Kasumi-1 (cell line): ENCODE measurements at regions not wholly inside any gene's neighbourhood (a gene's known extent, or its start where the extent isn't known, plus 50 kb on each side); places are given as distances from the start of the nearest gene placed in this dataset.
"Not testable (repeated sequence)": the region's sequence is repeated elsewhere in the genome, so short reads cannot be mapped to it uniquely, and the experiment has no call there.

Source experiments
- DNase-seq, 2 experiments: peaks; one replicate each; lab custom pipeline; 2025; lab: John Stamatoyannopoulos, UW

DNA sequence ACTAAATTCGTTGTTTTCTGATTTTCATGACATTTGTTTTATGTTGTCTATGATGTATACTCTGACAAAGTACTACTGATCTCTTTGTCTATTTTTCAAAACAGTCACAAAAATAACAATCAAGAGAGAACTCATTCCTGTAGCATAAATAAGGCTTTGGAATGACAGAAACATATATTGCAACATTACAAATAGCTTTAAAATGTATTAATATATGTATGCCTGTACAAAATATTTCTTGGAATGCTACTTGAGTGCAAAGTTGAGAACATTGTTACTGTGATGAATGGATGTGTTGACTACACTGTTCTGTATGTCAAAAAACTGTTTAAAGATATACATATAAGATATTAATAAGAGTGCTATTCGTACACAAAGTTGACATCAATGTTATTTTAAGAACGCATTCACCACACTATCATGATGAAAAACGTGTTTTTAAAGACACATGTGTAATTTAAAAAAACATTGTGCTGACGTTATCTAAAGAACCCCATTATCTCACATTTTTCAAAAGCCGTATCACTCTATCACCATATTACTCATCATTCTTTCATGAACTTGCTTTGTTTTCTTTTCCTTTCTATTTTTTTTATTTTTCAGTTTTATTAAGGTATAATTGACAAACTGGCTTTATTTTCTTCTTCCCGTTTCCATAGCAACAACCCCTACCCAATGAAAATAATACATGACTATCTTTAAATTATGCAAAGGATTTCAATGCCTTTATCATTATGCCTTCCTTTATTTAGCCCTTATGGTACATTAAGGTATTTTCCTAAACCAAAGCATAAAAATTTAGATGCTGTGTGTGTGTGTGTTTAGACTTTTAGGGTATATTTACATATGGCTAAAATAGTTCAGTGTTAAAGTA lies 918.8 kb downstream of the SLITRK1 start:
- DNase-seq = no peak

GRCh38 chr13:82962397-82962796 lies 919.9 kb downstream of the SLITRK1 start:
- DNase-seq = no peak

GRCh38 chr13:82961757-82962156 lies 920.5 kb downstream of the SLITRK1 start:
- no peak for DNase-seq

GRCh38 chr13:82952336-82952735 lies 929.9 kb downstream of the SLITRK1 start:
- not testable (repeated sequence) for DNase-seq

DNA sequence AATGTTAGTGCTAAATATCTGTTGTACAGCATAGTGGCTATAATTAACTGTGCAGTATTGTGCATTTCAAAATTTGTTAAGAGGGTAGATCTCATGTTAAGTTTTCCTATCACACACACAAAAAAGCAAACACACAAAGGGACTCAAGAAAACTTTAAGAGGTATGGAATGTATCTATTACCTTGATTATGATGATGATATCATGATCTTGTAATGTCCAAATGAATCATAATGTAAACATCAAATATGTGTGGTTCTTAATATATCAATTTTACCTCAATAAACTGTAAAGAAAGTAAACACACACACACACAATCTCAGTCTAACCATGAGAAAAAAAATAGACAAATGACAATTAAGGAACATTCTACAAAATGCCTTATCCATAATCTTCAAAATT lies 934.6 kb downstream of the SLITRK1 start:
- no peak for DNase-seq

DNA sequence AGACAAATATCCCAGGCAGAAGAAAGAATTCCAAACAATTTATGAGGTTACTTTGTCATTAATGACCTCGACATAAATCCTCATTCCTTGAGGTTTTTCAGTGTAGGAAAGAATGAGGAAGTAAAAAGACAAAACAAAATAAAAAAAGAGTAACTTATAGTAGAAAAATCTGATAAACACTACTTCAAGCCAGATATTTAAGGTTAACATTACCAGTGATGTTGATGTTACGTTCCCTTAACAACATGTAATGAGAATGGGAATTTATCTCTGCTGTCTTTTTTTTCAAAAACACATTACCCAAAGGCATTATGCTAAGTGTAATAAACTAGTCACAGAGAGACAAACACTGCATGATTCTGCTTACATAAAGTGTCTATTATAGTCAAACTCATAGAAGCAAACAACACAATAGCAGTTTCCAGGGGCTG lies 935.1 kb downstream of the SLITRK1 start:
- DNase-seq = no peak

DNA sequence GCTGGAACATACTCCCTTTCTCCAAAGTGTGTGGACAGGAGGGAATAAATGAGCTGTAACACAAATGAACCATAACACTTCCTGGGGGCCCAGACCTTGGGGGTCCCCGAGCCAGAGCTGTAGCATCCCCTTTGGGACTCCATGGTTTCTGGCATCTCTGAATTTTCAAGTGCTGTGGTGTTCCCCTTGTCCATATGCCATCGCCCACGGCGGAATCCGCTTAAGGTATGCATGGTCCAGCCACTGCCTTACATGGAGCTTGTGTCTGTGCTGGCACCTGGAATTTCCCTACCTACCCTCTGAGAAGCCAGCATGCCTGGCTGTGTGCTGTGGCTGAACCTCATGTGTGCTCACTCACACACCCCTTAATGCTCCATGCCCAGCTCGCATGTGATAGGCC lies 943.6 kb downstream of the SLITRK1 start:
- DNase-seq = no peak

DNA sequence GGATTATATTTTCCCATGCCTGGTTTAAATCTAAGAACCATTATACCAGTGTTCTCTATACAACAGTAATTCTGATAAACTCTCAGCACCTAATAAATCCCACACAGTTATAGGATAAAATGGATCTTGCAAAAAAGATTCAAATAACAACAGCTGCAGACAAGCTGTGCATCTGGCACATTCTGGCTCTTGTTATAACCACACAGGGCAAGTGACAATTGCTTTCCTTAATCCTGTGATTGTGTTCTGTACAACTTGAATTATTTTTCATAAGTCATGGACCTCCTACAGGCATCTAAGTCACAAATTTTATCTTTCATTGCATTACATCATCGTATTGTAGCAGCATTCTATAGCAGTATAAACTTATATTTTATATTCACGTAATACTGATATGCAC lies 948.3 kb downstream of the SLITRK1 start:
- DNase-seq = no peak

DNA sequence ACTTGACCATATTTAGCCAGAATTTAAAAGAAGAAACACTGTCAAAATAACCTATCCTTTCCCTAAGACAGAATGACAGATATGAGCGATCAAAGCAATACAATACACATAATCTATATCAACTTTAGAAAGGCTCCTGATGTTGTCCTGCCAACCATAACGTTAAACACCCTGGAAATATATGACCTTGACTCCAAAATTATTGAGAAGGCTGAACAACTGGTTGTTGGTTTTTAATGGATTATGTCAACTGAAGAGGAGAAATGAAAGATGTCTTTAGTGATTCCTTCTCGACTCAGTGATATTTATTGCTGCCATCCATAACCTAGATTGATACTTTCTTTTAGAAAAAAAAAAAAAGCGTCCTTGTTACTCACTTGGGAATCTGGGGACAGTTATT lies 957.2 kb downstream of the SLITRK1 start:
- no peak for DNase-seq

- no peak for DNase-seq
These were observed 964.3 kb downstream of the SLITRK1 start for GRCh38 chr13:82917984-82918383.

- no peak for DNase-seq
These were observed 969.7 kb downstream of the SLITRK1 start for GRCh38 chr13:82912564-82912963.

- no peak for DNase-seq
These were observed 977.2 kb downstream of the SLITRK1 start for GRCh38 chr13:82905071-82905470.

DNA sequence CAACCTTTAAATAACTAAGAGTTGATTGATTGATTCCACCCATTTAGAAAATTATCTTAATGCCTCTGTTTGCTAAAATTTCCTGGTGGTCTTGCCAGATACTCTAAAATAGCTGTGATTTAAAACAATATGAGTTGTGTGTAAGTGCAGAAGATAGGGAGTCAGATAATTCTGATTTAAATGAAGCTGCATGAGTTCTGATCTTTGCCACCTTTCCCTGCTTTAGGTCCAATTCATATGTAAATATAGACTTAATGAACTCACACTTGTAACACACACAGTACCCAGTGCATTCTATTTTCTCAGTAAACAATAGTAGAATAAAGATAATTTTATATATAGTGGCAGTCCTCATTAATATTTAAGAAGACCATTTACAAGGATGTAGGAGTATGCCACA lies 981.8 kb downstream of the SLITRK1 start:
- DNase-seq = no peak

GRCh38 chr13:82898586-82898985 lies 983.7 kb downstream of the SLITRK1 start:
- no peak for DNase-seq

GRCh38 chr13:82879921-82880320 lies 1002.4 kb downstream of the SLITRK1 start:
- DNase-seq = no peak

DNA sequence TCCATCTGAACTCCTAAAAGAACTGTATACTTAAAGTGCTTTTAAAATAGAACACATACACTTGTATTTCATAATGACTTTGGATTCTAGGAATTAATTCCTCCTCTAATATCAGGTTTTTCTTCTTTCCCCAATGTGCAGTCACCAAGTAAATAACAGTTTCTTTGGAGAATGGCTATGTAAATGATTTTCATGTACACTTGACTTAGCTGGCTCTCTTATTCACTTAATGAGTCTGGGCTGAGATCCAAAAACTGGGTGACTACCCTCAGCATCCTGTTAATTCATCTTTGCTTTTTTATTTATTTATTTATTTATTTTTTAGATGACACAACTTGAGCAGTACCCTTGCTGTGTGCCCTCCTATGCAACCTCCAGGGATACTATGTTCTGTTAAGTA lies 1003.7 kb downstream of the SLITRK1 start:
- no peak for DNase-seq

GRCh38 chr13:82867284-82867683 lies 1015.0 kb downstream of the SLITRK1 start:
- no peak for DNase-seq

DNA sequence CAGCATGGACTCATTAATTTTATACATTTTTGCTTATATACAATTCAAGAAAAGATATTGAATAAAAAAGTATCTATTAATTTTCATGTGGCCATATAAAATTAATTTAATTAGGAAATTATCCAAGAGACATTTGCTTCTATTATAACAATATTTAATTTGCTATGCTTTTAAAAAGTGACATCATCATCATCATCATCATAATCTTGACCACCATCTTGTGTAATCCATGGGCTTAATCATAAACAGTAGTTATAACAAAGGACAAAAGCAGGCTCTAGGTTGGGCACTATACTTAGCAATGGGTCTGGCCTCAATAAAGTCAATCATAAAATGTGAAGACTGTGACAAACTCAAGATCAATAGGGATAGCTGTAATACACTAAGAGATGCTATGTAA lies 1031.6 kb downstream of the SLITRK1 start:
- DNase-seq = no peak

DNA sequence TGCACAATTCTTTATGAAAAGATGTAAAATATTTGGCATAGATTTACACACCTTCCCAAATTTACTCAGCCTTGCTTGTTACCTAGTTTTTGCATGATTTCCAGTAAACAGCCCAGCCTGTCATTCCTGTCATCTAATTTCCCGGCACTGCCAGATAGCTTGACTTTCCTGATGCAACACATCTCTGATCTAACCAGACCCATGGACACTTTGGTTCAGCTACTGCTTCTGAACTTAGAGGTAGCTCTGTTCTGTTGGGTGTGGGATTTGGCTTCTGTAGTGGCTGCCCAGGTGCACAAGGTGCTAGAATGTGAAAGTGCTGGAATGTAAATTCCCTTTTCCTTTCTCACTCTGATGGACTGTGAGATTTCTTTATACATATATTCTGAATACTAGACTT lies 1033.5 kb downstream of the SLITRK1 start:
- no peak for DNase-seq

DNA sequence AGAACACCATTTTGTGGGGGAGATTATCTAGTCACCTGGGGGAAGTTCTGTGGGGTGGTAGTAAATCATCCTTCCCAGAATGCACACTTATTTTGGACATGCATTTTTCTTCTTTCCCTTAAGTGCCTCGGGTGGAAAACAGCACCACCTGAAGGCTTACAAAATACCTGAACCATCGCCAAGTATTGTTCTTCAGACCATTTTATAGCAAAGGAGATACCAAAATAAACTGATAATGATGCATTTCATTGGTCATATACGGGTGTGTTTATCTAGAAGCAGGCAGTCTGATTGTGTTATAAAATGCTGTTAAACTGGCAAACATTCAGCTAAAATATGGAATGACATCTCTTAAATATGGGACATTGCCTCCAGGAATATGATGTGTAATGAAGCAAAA lies 1034.7 kb downstream of the SLITRK1 start:
- no peak for DNase-seq

DNA sequence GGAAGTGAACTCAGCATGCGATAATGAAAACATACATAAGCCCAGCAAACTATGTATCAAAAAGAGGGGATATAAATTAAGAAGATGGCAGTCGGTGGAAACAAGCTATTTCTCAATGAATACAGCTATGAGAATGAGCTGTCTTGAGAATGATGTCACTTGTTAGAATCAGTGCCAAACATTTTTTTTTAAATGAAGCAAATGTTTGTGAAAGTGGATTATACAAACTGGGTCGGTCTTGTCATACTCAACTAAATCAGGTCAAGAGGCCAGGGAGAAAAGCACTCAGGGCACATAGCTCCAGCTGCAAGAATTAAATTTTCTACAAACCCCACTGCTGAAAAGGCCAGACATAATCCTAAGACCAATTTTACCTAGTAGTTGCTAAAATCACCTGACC lies 1048.4 kb downstream of the SLITRK1 start:
- DNase-seq = no peak

DNA sequence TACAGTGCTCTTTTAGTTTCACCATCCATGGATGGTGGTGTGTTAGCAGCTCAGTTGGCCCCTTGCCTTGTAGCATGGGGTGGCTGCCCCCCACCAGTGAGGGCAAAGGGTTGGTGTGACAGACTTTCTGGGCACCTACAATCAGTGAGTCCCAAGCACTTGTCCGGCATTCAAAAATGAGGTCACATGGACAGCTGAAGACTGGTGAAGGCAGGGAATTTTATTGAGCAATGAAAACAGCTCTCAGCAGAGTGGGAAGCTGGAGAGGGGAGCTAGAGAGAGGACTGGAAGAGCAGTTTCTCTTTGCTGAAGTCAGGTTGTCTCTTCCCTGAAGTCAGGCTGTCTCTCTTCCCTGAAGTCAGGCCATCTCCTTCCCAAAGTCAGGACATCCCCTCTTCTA lies 1053.2 kb downstream of the SLITRK1 start:
- no peak for DNase-seq

DNA sequence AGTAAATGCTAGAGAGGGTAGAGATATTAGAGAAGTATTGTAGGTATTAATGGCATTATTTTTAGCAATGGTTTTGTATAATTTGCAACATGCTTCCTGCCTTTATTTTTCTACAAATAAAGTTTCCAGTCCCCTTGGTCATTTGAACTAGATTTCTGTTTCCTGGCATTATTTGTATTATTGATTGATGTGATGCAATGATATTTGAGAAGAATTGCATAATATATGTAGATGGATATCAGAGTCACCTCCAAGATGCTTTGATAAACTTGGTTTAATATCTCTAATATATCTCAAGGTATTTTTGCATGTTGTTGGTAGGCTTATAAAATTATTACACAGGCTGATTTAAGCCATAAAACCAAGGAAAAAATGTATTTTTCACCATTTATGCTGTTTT lies 1054.5 kb downstream of the SLITRK1 start:
- no peak for DNase-seq

DNA sequence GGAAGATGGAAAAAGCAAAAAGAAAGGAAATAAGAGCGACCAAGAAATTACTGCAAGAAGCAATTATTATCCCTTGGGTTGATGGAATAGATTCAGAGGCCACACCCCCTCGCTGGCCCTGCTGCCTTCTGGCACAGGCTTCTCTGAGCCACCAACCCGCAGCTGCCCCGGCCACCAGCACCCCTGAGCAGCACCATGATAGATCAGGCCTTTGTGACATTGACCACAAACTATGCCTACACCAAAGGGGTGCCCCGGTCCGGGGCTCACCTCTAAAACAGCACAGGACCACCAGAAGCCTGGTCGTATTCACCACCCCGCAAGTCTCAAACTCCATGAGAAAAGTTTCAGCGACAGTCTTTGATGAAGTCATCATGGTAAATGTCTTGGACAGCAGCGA lies 1059.3 kb downstream of the SLITRK1 start:
- no peak for DNase-seq
